Germinal center (tissue), 1 donor: ENCODE measurements at regions not wholly inside any gene's neighbourhood (a gene's known extent, or its start where the extent isn't known, plus 50 kb on each side); places are given as distances from the start of the nearest gene placed in this dataset.

Experiments used
- DNase-seq: peaks from one replicate; pipeline ENCODE4 v3.0.0; 2012; ENCODE audit warnings: mixed read lengths, low spot score

GRCh38 chr4:89363786-89364185 is 56.2 kb upstream of the GPRIN3 start:
- DNase-seq: no peak

- DNase-seq: no peak
Observed at GRCh38 chr4:89358935-89359638, 51.5 kb upstream of the GPRIN3 start.

GRCh38 chr4:89357787-89358186 is 50.2 kb upstream of the GPRIN3 start:
- no peak for DNase-seq
